Heart right ventricle (tissue), 16 donors: ENCODE measurements at regions not wholly inside any gene's neighbourhood (a gene's known extent, or its start where the extent isn't known, plus 50 kb on each side); places are given as distances from the start of the nearest gene placed in this dataset.

ENCODE experiments used
- ATAC-seq, 8 donors: fragments of 200-7000 bp; cut with Tn5 transposase; one replicate each; pipeline ENCODE4 v1.9.1; 2020; ENCODE audit warnings: mild to moderate bottlenecking in 8 of 8, moderate library complexity in 8 of 8, moderate number of reproducible peaks in 1 of 8
- DNase-seq, 2 donors: peaks; one replicate each; pipeline ENCODE4 v3.0.0-alpha.2; 2020
- H3K27ac ChIP-seq, 10 donors: fragments of 200-600 bp; sonication (generic) in 2 of 10; one replicate each; pipeline versions ENCODE4 v1.5.0 to v1.8.0; 2020 to 2022; ENCODE audit warnings: mild to moderate bottlenecking in 3 of 10
- H3K27me3 ChIP-seq, 7 donors: fragments of 200-600 bp; one replicate each; pipeline ENCODE4 v1.8.0; 2021 to 2022; ENCODE audit warnings: mild to moderate bottlenecking in 2 of 7
- H3K36me3 ChIP-seq, 9 donors: fragments of 200-600 bp; sonication (generic) in 1 of 9; one replicate each; pipeline versions ENCODE4 v1.5.0 to v1.8.0; 2020 to 2022; ENCODE audit warnings: mild to moderate bottlenecking in 2 of 9
- H3K4me1 ChIP-seq, 9 donors: fragments of 200-600 bp; sonication (generic) in 1 of 9; one replicate each; pipeline versions ENCODE4 v1.5.0 to v1.8.0; 2020 to 2022; ENCODE audit warnings: mild to moderate bottlenecking in 4 of 9
- H3K4me3 ChIP-seq, 10 donors: fragments of 200-600 bp; sonication (generic) in 2 of 10; one replicate each; pipeline versions ENCODE4 v1.5.0 to v1.8.0; 2020 to 2022; ENCODE audit warnings: mild to moderate bottlenecking in 7 of 10, moderate library complexity in 2 of 10
- H3K9me3 ChIP-seq, 11 donors: fragments of 200-600 bp in 10 of 11; sonication (generic) in 2 of 11; one replicate each; pipeline versions ENCODE4 v1.5.0 to v1.8.0; 2013 to 2022; ENCODE audit warnings: mild to moderate bottlenecking in 2 of 11, control low read depth in 1 of 11, moderate library complexity in 1 of 11
- CTCF ChIP-seq, 9 donors: fragments of 200-600 bp; sonication (generic) in 2 of 9; IDR thresholded peaks; one replicate each; pipeline versions ENCODE4 v1.5.0 to v1.8.0; 2021 to 2022; ENCODE audit warnings: antibody characterized with exemption in 9 of 9, mild to moderate bottlenecking in 5 of 9, moderate library complexity in 1 of 9
- WGBS, 2 donors: extraction: QIAGEN DNeasy Blood & Tissue Kit; methylation state at CpG; one replicate each; pipeline ENCODE4 v1.1.7; 2013; ENCODE audit warnings: inconsistent platforms in 1 of 2; 5-methylcytosine and 5-hydroxymethylcytosine counted together
- intact Hi-C, 10 donors: fragments of 100-400 bp; cut with DNase I; formaldehyde crosslinking; loops; one replicate each; pipeline versions ENCODE4 v1.11.1 to v1.14.2; 2022
- donor health status: Arrhythmogenic right ventricular cardiomyopathy.
- donor health status: ischemic (EF 13 %, LVEDD 7.1; RV severe dilation, severe dysfunction).
- donor health status: healthy with polysubstance abuse.
- donor health status: DM: no; HTN: yes; CAD: no.
- donor health status: DM: no; HTN: no; CAD: no.
- donor health status: ischemic (EF 25% LVEDD 6.9; RV normal size, moderate dysfunction).
- donor health status: ischemic (EF 25% LVEDD 5.7; RV mildly dilated, moderate dysfunction).
- donor health status: healthy.
- donor health status: DM: yes; HTN: yes; CAD: no.
- donor health status: Ischemic cardiomyopathy.
- donor health status: ischemic (EF 35%, LVEDD 5.7; RV mildly dilated, moderate dysfunction).
- donor health status: nonischemic (EF 11% LVEDD 7.7; RV severe dilation, severe dysfunction).
- donor health status: DM: yes; HTN: yes; CAD: no.
- donor health status: PGD.
- donor health status: ischemic (EF 29% LVEDD 5.4; RV normal size, mild dysfunction).
- donor health status: nonischemic (EF 23%, LVEDD 6.1; RV moderate dilation, normal function).

- WGBS, 2 donors = 99% methylated on average over 3 of the region's 3 CpGs
- H3K36me3 ChIP-seq = no peaks in the 10 kb centered on the region
- DNase-seq (no peak), ATAC-seq (no peak)
- intact Hi-C loops = no loop called here
- H3K4me1 ChIP-seq = peaks cover 0 to 17% (median 0%) of the 10 kb centered on the region in 9 donors
- H3K27me3 ChIP-seq = no peaks in the 10 kb centered on the region
- no peaks in the 10 kb centered on the region for H3K9me3 ChIP-seq
- H3K4me3 ChIP-seq = no peak overlapping the region
- no peak for TF ChIP-seq CTCF (IDR thresholded peaks at IDR 0.05)
- no peak overlapping the region for H3K27ac ChIP-seq
Observed at GRCh38 chr2:10190255-10190654, 67.7 kb downstream of the RRM2 start.

- Histone ChIP-seq H3K4me3 (no peak overlapping the region), H3K9me3 (no peaks in the 10 kb centered on the region), H3K36me3 (no peaks in the 10 kb centered on the region), H3K4me1 (peaks cover 0 to 15% (median 0%) of the 10 kb centered on the region in 9 donors), H3K27ac (no peak overlapping the region), H3K27me3 (no peaks in the 10 kb centered on the region)
- ATAC-seq (no peak), DNase-seq (no peak)
- TF ChIP-seq CTCF (IDR thresholded peaks at IDR 0.05) = no peak
- WGBS, 2 donors = 87 to 92% methylated on average over 10 of the region's 10 CpGs
- intact Hi-C loops = no loop called here
Observed at GRCh38 chr2:10190737-10191532, 68.4 kb downstream of the RRM2 start.

GRCh38 chr2:10191554-10191953 lies 69.0 kb downstream of the RRM2 start:
- H3K27ac ChIP-seq = no peak overlapping the region
- ATAC-seq (no peak), DNase-seq (no peak)
- H3K9me3 ChIP-seq = no peaks in the 10 kb centered on the region
- 95 to 96% methylated on average over 14 of the region's 14 CpGs for WGBS, 2 donors
- TF ChIP-seq CTCF (IDR thresholded peaks at IDR 0.05) = no peak
- no peak overlapping the region for H3K4me3 ChIP-seq
- H3K36me3 ChIP-seq = no peaks in the 10 kb centered on the region
- no peaks in the 10 kb centered on the region for H3K27me3 ChIP-seq
- intact Hi-C loops = no loop called here
- H3K4me1 ChIP-seq = peaks cover 0 to 15% (median 0%) of the 10 kb centered on the region in 9 donors

GRCh38 chr2:10192392-10193015 lies 70.0 kb downstream of the RRM2 start:
- WGBS, 2 donors = 82 to 87% methylated on average over 10 of the region's 10 CpGs
- H3K4me3 ChIP-seq = no peak overlapping the region
- DNase-seq (no peak), ATAC-seq (no peak)
- intact Hi-C loops = no loop called here
- no peaks in the 10 kb centered on the region for H3K36me3 ChIP-seq
- H3K27ac ChIP-seq = no peak overlapping the region
- H3K4me1 ChIP-seq = peaks cover 0 to 15% (median 0%) of the 10 kb centered on the region in 9 donors
- no peaks in the 10 kb centered on the region for H3K27me3 ChIP-seq
- H3K9me3 ChIP-seq = no peaks in the 10 kb centered on the region
- no peak for TF ChIP-seq CTCF (IDR thresholded peaks at IDR 0.05)
